GM13977 (cell line): ENCODE measurements at regions not wholly inside any gene's neighbourhood (a gene's known extent, or its start where the extent isn't known, plus 50 kb on each side); places are given as distances from the start of the nearest gene placed in this dataset.

ENCODE experiments used
- DNase-seq: peaks from one replicate; pipeline ENCODE4 v3.0.0; 2012; ENCODE audit warnings: low spot score
- in situ Hi-C: fragments of 300-500 bp; cut with MboI; formaldehyde crosslinking; loops from one replicate; pipeline ENCODE4 v1.12.0; 2022; ENCODE audit warnings: low sequenced_read_pairs, low pct_unique_long_range_greater_than_20kb, mixed read lengths, inconsistent platforms; ENCODE audit not compliant: unreplicated experiment
- TF ChIP-seq, protein P1 (sequence below): IDR thresholded peaks from 2 replicates; pipeline ENCODE4 v1.5.1; 2012; ENCODE audit warnings: mild to moderate bottlenecking, control low read depth; ENCODE audit not compliant: insufficient read depth; ENCODE audit errors: extremely low read depth, missing control alignments

DNA sequence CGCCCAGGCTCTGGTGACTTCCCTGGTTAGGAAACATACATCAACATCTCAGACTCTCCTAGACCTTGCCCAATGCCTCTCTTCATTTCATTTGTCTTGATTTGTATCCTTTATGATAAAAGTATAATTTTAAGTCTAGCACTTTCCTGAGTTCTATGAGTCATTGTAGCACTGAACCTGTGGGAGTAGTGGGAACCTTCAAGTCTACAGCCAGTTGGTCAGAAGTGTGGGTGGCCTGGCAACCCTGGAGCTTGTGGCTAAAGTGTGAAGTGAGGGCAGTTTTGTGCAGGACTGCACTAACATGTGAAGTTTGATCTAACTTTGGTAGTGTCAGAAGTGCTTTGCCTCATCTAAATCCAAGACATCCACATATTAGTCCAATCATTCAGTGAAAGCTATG lies 259.3 kb upstream of the IGFBP7 start:
- TF ChIP-seq, protein P1, sequence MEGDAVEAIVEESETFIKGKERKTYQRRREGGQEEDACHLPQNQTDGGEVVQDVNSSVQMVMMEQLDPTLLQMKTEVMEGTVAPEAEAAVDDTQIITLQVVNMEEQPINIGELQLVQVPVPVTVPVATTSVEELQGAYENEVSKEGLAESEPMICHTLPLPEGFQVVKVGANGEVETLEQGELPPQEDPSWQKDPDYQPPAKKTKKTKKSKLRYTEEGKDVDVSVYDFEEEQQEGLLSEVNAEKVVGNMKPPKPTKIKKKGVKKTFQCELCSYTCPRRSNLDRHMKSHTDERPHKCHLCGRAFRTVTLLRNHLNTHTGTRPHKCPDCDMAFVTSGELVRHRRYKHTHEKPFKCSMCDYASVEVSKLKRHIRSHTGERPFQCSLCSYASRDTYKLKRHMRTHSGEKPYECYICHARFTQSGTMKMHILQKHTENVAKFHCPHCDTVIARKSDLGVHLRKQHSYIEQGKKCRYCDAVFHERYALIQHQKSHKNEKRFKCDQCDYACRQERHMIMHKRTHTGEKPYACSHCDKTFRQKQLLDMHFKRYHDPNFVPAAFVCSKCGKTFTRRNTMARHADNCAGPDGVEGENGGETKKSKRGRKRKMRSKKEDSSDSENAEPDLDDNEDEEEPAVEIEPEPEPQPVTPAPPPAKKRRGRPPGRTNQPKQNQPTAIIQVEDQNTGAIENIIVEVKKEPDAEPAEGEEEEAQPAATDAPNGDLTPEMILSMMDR, result no peak
- in situ Hi-C loops, result no loop called here
- DNase-seq, result no peak

DNA sequence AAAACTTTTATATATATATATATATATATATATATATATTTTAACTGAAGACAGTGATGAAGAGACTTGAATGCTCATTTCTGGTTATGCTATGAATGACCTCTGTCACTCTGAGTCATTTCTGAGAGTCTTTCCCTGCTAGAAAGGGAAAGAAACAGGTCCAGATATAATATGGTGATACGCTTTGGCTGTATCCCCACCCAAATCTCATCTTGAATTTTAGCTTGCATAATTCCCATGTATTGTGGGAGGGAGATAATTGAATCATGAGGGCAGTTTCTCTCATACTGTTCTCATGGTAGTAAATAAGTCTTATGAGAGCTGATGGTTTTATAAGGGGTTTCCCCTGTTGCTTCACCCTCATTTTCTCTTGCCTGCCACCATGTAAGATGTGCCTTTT lies 254.1 kb upstream of the IGFBP7 start:
- in situ Hi-C loops, result no loop called here
- TF ChIP-seq, protein P1, result no peak
- no peak for DNase-seq

DNA sequence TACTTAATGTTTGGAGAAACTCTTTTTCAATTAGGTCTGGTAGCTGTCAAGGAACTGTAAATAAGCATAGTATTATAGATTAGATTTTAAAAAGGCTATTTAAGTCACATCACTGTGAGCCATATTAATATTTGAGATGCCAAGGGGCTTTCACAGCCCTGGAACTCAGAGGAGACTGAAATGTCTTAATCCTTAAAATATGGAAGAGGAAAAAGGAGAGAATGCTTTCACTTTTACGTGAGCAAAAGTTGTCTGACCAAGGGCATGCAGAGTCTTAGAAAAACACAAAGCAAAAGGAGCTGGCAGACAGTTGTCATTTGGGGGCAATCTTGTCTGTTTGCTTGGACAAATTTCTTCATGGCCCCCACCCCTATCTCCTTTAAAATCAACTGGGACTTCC lies 253.2 kb upstream of the IGFBP7 start:
- TF ChIP-seq, protein P1, result no peak
- no peak for DNase-seq
- in situ Hi-C loops, result no loop called here

DNA sequence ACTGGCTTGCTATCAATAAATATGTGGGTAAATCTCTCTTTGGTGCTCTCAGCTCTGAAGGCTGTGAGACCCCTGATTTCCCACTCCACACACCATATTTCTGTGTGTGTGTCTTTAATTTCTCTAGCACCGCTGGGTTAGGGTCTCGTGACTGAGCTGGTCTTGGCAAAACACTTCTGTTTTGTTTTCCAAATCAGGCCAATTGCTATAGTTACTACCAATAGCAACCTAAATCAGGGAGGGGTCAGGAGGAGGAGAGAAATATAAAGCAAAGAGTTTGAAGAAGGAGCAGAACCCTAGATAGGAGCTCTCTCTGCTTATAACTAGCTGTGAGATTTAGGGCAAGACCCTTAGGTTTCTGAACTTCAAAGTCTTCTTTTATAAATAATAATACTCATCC lies 250.5 kb upstream of the IGFBP7 start:
- TF ChIP-seq, protein P1, result no peak
- no peak for DNase-seq
- in situ Hi-C loops, result no loop called here

DNA sequence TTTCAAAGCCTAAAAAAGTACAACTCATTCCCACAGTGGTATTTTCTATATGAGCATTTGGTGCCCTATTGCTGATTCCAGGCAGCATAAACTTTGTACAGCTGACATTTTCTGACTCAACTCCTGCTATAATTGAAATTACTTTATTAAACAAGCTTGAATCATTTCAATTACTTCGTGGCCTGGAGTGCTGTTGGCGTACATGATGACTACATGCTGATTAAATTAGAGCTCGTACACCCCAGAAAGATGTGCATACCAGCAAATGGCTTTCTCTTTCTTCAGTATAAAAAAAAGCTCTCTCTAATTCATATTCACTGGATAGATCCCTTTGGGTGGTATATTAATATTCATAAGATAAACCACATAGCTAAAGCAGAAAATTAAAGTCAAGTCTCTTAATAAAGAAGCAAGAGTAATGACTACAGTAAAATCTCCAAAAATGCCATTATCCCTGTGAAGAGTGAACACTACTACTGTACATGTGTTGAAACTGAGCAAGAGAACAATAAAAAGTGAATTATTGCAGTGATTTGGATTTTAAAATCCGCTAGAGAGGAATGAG lies 245.0 kb upstream of the IGFBP7 start:
- in situ Hi-C loops, result no loop called here
- TF ChIP-seq, protein P1, result no peak
- no peak for DNase-seq

DNA sequence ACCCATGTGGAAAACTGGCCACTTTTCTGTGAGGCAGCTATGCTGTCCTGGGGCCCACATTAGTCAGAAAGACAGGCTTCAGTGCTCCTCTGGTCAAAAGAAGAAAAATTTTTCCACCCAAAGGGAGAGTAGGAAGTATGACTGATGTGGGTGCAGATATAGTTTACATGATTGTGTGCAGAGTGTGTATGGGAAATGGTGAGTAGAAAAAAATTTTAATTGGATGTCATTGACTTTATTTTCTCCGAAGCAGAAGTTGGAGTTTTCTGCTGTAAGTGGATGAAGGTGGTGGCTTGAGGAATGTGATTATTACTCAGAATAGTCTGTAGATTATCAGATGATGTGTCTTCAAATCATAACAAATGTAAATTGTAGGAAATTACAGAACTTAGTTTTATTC lies 241.5 kb upstream of the IGFBP7 start:
- no peak for DNase-seq
- TF ChIP-seq, protein P1, result no peak
- in situ Hi-C loops, result no loop called here

DNA sequence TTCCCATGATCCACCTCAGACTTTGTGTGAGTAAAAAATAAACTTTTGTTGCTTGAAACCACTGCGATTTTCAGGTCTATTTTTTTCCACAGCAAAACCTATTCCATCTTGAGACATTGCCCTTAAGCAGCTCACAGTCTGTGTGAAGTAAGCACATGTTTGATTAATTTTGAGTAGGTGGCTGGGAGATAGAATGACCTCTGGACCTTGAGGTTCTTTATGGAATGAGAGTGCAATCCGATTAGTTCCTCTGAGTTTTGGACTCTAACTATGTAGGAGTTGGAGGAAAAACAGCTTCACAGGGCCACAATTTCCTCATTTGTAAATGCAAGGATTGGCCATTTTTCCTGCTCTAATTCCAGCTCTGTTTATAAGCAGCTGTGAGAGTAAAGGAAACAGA lies 234.1 kb upstream of the IGFBP7 start:
- in situ Hi-C loops, result no loop called here
- DNase-seq, result no peak
- TF ChIP-seq, protein P1, result no peak
